ENCODE measurements at regions not wholly inside any gene's neighbourhood (a gene's known extent, or its start where the extent isn't known, plus 50 kb on each side); places are given as distances from the start of the nearest gene placed in this dataset.
"Not testable (repeated sequence)": the region's sequence is repeated elsewhere in the genome, so short reads cannot be mapped to it uniquely, and the experiment has no call there.

- DNase-seq (ENCODE audit: extremely low read depth, low read depth, low spot score), result no peak
Observed at GRCh38 chr5:40356248-40356647, 323.5 kb upstream of the PTGER4 start.

GRCh38 chr5:40355846-40356245 lies 323.9 kb upstream of the PTGER4 start:
- no peak for DNase-seq (ENCODE audit: extremely low read depth, low read depth, low spot score)

- no peak for DNase-seq (ENCODE audit: extremely low read depth, low read depth, low spot score)
Observed at GRCh38 chr5:40355181-40355580, 324.5 kb upstream of the PTGER4 start.

- no peak for DNase-seq (ENCODE audit: extremely low read depth, low read depth, low spot score)
Observed at GRCh38 chr5:40354171-40354570, 325.5 kb upstream of the PTGER4 start.

- DNase-seq (ENCODE audit: extremely low read depth, low read depth, low spot score), result no peak
Observed at GRCh38 chr5:40353442-40353841, 326.3 kb upstream of the PTGER4 start.

- DNase-seq (ENCODE audit: extremely low read depth, low read depth, low spot score), result no peak
Observed at GRCh38 chr5:40347981-40348725, 331.6 kb upstream of the PTGER4 start.

GRCh38 chr5:40346901-40347300 lies 332.8 kb upstream of the PTGER4 start:
- no peak for DNase-seq (ENCODE audit: extremely low read depth, low read depth, low spot score)

- DNase-seq (ENCODE audit: extremely low read depth, low read depth, low spot score), result not testable (repeated sequence)
Observed at GRCh38 chr5:40338434-40338833, 341.3 kb upstream of the PTGER4 start.

GRCh38 chr5:40334242-40334635 lies 345.5 kb upstream of the PTGER4 start:
- no peak for DNase-seq (ENCODE audit: extremely low read depth, low read depth, low spot score)

- peak; percentile 61 for DNase-seq (ENCODE audit: extremely low read depth, low read depth, low spot score)
Observed at GRCh38 chr5:40333459-40334241, 346.1 kb upstream of the PTGER4 start.

GRCh38 chr5:40332970-40333369 lies 346.7 kb upstream of the PTGER4 start:
- peak; percentile 55 for DNase-seq (ENCODE audit: extremely low read depth, low read depth, low spot score)

- DNase-seq (ENCODE audit: extremely low read depth, low read depth, low spot score), result no peak
Observed at GRCh38 chr5:40331616-40332015, 348.1 kb upstream of the PTGER4 start.

- DNase-seq (ENCODE audit: extremely low read depth, low read depth, low spot score), result no peak
Observed at GRCh38 chr5:40321514-40321913, 358.2 kb upstream of the PTGER4 start.

- no peak for DNase-seq (ENCODE audit: extremely low read depth, low read depth, low spot score)
Observed at GRCh38 chr5:40318395-40318794, 361.3 kb upstream of the PTGER4 start.

GRCh38 chr5:40317023-40317422 lies 362.7 kb upstream of the PTGER4 start:
- no peak for DNase-seq (ENCODE audit: extremely low read depth, low read depth, low spot score)

- no peak for DNase-seq (ENCODE audit: extremely low read depth, low read depth, low spot score)
Observed at GRCh38 chr5:40315126-40315525, 364.6 kb upstream of the PTGER4 start.

GRCh38 chr5:40314275-40314674 lies 365.4 kb upstream of the PTGER4 start:
- no peak for DNase-seq (ENCODE audit: extremely low read depth, low read depth, low spot score)

GRCh38 chr5:40312205-40312604 lies 367.5 kb upstream of the PTGER4 start:
- no peak for DNase-seq (ENCODE audit: extremely low read depth, low read depth, low spot score)

- DNase-seq (ENCODE audit: extremely low read depth, low read depth, low spot score), result no peak
Observed at GRCh38 chr5:40309851-40310250, 369.9 kb upstream of the PTGER4 start.

- DNase-seq (ENCODE audit: extremely low read depth, low read depth, low spot score), result no peak
Observed at GRCh38 chr5:40308867-40309266, 370.8 kb upstream of the PTGER4 start.

GRCh38 chr5:40307920-40308319 lies 371.8 kb upstream of the PTGER4 start:
- DNase-seq (ENCODE audit: extremely low read depth, low read depth, low spot score), result no peak

- DNase-seq (ENCODE audit: extremely low read depth, low read depth, low spot score), result no peak
Observed at GRCh38 chr5:40306869-40307487, 372.7 kb upstream of the PTGER4 start.

Data from glomerular endothelial cell (primary cell).